SJCRH30 (cell line): ENCODE measurements at regions not wholly inside any gene's neighbourhood (a gene's known extent, or its start where the extent isn't known, plus 50 kb on each side); places are given as distances from the start of the nearest gene placed in this dataset.
"Not testable (repeated sequence)": the region's sequence is repeated elsewhere in the genome, so short reads cannot be mapped to it uniquely, and the experiment has no call there.

Experiments used
- DNase-seq, 2 experiments: peaks; one replicate each; pipeline ENCODE4 v3.0.0-alpha.2; 2015 to 2020
- H3K27ac ChIP-seq: fragments of 250-450 bp; sonication (Bioruptor Pico); 2 replicates; pipeline ENCODE4 v1.5.1; 2020; ENCODE audit warnings: mild to moderate bottlenecking, moderate library complexity
- H3K27me3 ChIP-seq: fragments of 250-450 bp; sonication (Bioruptor Pico); 2 replicates; pipeline ENCODE4 v1.5.1; 2020; ENCODE audit warnings: mild to moderate bottlenecking, moderate library complexity
- H3K36me3 ChIP-seq: fragments of 250-450 bp; sonication (Bioruptor Pico); 2 replicates; pipeline ENCODE4 v1.5.1; 2020; ENCODE audit warnings: mild to moderate bottlenecking, moderate library complexity
- H3K4me1 ChIP-seq: fragments of 250-450 bp; sonication (Bioruptor Pico); 2 replicates; pipeline ENCODE4 v1.5.1; 2020; ENCODE audit warnings: mild to moderate bottlenecking, moderate library complexity
- H3K4me3 ChIP-seq: fragments of 250-450 bp; sonication (Bioruptor Pico); 2 replicates; pipeline ENCODE4 v1.5.1; 2020; ENCODE audit warnings: mild to moderate bottlenecking, moderate library complexity
- H3K9me3 ChIP-seq: fragments of 250-450 bp; sonication (Bioruptor Pico); replicated peaks from 2 replicates; pipeline ENCODE4 v1.5.1; 2020; ENCODE audit warnings: mild to moderate bottlenecking, moderate library complexity

DNA sequence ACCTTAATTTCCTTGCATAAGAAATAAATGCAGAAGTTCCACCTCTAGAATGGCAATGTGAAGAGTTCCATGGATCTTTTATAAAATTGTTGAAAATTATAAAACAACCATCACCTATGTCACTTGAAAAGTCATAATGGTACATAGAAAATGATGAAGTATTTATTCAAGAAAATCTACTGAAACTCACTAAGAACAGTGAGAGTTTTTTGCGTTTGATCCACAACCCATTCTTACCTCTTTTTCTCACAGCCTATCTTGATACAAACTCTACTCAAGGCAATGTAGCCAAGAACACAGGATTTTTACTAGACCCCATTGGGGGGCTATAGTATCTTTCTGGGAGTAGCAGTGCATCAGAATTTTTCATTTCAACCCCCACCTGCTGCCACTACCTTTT lies 89.0 kb upstream of the KCNJ18 start:
- not testable (repeated sequence) for H3K4me1 ChIP-seq, H3K36me3 ChIP-seq

DNA sequence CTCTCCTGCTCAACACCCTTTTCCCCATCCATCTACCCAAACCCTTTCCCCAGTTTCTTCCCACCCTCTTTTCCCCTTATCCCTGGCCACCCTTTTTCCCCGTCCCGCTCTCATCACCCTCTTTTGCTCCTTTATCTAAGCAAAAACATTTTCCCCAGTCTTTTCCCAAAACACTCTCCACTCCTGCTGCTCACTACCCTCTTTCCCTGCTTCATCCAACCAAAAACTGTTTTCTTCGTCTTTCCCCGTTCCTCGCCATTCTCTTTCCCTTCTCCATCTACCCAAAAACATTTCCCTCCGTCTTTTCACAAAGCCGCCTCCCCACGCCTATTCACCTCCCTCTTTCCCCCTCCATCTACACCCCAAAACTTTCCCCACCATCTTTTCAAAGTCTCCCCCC lies 80.9 kb upstream of the KCNJ18 start:
- H3K9me3 ChIP-seq, H3K27ac ChIP-seq, H3K36me3 ChIP-seq, H3K4me1 ChIP-seq, DNase-seq, H3K4me3 ChIP-seq: not testable (repeated sequence)
- H3K27me3 ChIP-seq, result peaks cover 14% of the 10 kb centered on the region; the same call in 1 of the 2 replicates

More for the DNA sequence above, 89.0 kb upstream of the KCNJ18 start:
- H3K27me3 ChIP-seq, result peaks cover 16% of the 10 kb centered on the region
- not testable (repeated sequence) for DNase-seq, H3K4me3 ChIP-seq, H3K27ac ChIP-seq, H3K9me3 ChIP-seq

DNA sequence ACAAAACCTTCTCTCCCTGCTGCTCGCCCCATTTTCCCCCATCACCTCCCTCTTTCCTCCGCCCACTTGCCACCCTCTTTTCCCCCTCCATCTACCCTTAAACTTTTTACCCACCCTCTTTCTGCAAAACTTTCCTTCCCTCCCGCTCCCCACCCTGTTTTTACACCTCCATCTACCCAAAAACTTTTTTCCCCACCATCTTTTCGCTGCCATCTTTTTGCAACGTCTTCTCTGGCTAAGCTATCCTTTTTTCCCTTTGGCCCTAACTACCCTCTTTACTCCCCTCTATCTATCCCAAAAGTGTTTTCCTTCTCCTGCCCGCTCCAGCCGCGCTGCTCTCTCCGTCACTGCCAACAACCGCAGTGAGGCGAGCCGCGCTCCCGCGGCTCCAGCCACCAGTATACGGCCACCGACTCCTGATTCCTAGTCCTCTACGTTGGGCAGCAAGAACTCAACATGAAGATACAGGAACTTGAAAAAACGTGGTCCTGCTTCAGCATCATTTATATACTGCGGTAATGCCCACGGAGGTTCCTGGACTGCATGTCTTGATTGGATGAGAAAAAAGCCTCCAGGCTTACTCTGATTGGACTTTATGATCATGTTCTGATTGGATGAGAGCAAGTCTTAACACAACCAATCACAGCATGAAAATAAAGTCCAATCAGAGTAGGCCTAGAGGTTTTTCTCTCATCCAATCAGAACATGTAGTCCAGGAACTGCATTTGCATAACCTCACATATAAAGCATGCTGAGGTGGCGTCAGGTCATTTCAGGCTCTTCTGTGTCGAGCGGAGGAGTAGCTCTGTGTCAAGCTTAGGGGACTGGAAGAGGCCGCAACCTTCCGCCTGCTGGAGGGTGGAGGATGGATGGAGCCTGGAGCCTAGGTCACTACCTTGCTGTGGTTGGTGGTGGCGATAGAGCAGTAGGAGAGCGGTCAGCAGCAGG lies 79.9 kb upstream of the KCNJ18 start:
- H3K4me3 ChIP-seq, H3K27ac ChIP-seq, DNase-seq, H3K4me1 ChIP-seq, H3K36me3 ChIP-seq, H3K9me3 ChIP-seq: not testable (repeated sequence)
- peaks cover 20% of the 10 kb centered on the region for H3K27me3 ChIP-seq

DNA sequence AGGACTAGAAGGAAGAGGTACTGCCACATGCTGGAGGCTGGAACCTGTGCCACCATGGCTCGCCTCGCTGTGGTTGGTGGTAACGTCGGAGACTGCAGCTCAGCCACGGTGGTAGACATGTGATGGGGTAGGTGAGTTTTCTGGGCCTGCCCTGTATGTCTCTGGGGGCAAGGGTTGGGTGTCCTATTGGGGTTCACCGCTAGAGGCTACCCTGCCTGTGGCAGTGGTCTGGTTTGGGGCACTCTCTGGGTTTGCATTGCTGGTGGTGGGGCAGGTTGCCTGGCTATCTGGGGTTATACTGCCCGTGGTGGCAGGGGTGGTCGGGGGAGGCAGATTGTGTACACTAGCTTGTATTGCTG lies 79.3 kb upstream of the KCNJ18 start:
- H3K36me3 ChIP-seq, result no peaks in the 10 kb centered on the region
- DNase-seq, result no peak
- H3K9me3 ChIP-seq, result no peaks in the 10 kb centered on the region
- H3K4me3 ChIP-seq, result no peak overlapping the region
- no peaks in the 10 kb centered on the region for H3K4me1 ChIP-seq
- H3K27ac ChIP-seq, result no peak overlapping the region
- H3K27me3 ChIP-seq, result peaks cover 22% of the 10 kb centered on the region

DNA sequence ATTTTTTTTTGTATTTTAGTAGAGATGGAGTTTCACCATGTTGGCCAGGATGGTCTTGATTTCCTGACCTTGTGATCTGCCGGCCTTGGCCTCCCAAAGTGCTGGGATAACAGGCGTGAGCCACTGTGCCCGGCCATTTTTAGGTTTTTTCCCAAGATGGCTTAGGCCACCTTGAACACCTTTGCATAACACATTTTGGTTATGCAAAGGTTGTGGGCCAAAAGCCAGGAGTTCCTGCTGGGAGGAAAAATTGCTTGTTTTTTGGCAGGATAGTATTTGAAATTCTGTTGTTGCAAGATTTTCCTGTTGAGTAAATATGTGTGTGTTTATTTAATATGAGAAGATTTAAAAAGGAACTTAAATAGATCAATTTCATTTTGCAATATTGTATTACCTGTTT lies 65.3 kb upstream of the KCNJ18 start:
- not testable (repeated sequence) for H3K4me1 ChIP-seq, H3K9me3 ChIP-seq, DNase-seq, H3K27ac ChIP-seq, H3K27me3 ChIP-seq, H3K4me3 ChIP-seq, H3K36me3 ChIP-seq
